A549 (cell line): ENCODE measurements at regions not wholly inside any gene's neighbourhood (a gene's known extent, or its start where the extent isn't known, plus 50 kb on each side); places are given as distances from the start of the nearest gene placed in this dataset.

Experiments
- ATAC-seq, 2 experiments: fragments of 200-7000 bp in 1 of 2; fragments of >200 bp in 1 of 2; cut with Nextera tagmentation in 1 of 2; cut with Tn5 transposase in 1 of 2; 3 replicates each; pipeline versions ENCODE4 v1.8.0 to v1.9.1; 2018 to 2020; ENCODE audit warnings: mild to moderate bottlenecking in 1 of 2, moderate library complexity in 1 of 2
- CTCF ChIA-PET: fragments of 300-600 bp; sonication (Branson Sonifier 250); formaldehyde crosslinking; extraction: SDS; loops from one replicate; lab custom pipeline; 2021; ENCODE audit warnings: antibody characterized with exemption, inconsistent platforms; lab: Yijun Ruan, JAX
- POLR2A ChIA-PET: fragments of 350-600 bp; formaldehyde crosslinking; extraction: SDS; loops from one replicate; lab custom pipeline; 2021; ENCODE audit warnings: antibody characterized with exemption, inconsistent platforms; lab: Yijun Ruan, JAX
- DNase-seq, 2 experiments: peaks; one replicate each; pipeline versions ENCODE4 v3.0.0 to v3.0.0-alpha.2; 2011 to 2016; ENCODE audit warnings: low read depth in 1 of 2, low spot score in 1 of 2
- FAIRE-seq: peaks from 2 replicates; lab custom pipeline; 2011; peaks lifted over from hg19 to GRCh38; lab: Jason Lieb, UNC
- H3K27ac ChIP-seq, 2 experiments: fragments of >200 bp; sonication (Bioruptor Twin); formaldehyde crosslinking; 3 replicates each; pipeline ENCODE4 v1.5.1; 2016 to 2017
- H3K4me1 ChIP-seq: fragments of >200 bp; sonication (Bioruptor Twin); formaldehyde crosslinking; 3 replicates; pipeline ENCODE4 v1.6.1; 2016
- H3K4me2 ChIP-seq: fragments of >200 bp; sonication (Bioruptor Twin); formaldehyde crosslinking; 3 replicates; pipeline ENCODE4 v1.6.1; 2016
- H3K4me3 ChIP-seq: fragments of >200 bp; sonication (Bioruptor Twin); formaldehyde crosslinking; 3 replicates; pipeline ENCODE4 v1.5.1; 2016
- H3K9me3 ChIP-seq: fragments of >200 bp; sonication (Bioruptor Twin); formaldehyde crosslinking; 3 replicates; pipeline ENCODE4 v1.6.1; 2016
- BCL3 ChIP-seq: fragments of >200 bp; sonication (Bioruptor Twin); formaldehyde crosslinking; IDR thresholded peaks from 3 replicates; pipeline ENCODE4 v1.6.1; 2016
- CBX8 ChIP-seq: fragments of 200-600 bp; sonication (generic); IDR thresholded peaks from 2 replicates; pipeline ENCODE4 v1.6.1; 2016
- CHD4 ChIP-seq: fragments of 200-600 bp; sonication (generic); IDR thresholded peaks from 2 replicates; pipeline ENCODE4 v1.6.1; 2016; ENCODE audit warnings: antibody characterized with exemption, mild to moderate bottlenecking, borderline replicate concordance
- E2F6 ChIP-seq: IDR thresholded peaks from 2 replicates; pipeline ENCODE4 v1.6.1; 2012; ENCODE audit warnings: low read depth, borderline replicate concordance
- EHF ChIP-seq: fragments of 250-450 bp; sonication (Bioruptor Pico); IDR thresholded peaks from 2 replicates; pipeline ENCODE4 v1.5.0; 2020; ENCODE audit warnings: mild to moderate bottlenecking
- ESRRA ChIP-seq: fragments of 150-350 bp; IDR thresholded peaks from 2 replicates; pipeline ENCODE4 v1.6.1; 2014; ENCODE audit warnings: mild to moderate bottlenecking, low read length, borderline replicate concordance
- FOSB ChIP-seq: fragments of 250-450 bp; sonication (Bioruptor Pico); IDR thresholded peaks from 2 replicates; pipeline ENCODE4 v1.5.0; 2020; ENCODE audit warnings: mild to moderate bottlenecking, moderate library complexity
- FOSL2 ChIP-seq, 2 experiments: fragments of 450-650 bp in 1 of 2; fragments of >200 bp in 1 of 2; sonication (Bioruptor Twin) in 1 of 2; formaldehyde crosslinking; IDR thresholded peaks; 2 replicates each; pipeline versions ENCODE4 v1.5.0 to v1.6.1; 2016 to 2020; ENCODE audit warnings: mild to moderate bottlenecking in 1 of 2, moderate library complexity in 1 of 2
- FOXS1 ChIP-seq: fragments of 250-450 bp; sonication (Bioruptor Pico); IDR thresholded peaks from 2 replicates; pipeline ENCODE4 v1.5.0; 2020; ENCODE audit warnings: mild to moderate bottlenecking, moderate library complexity
- HEYL ChIP-seq: fragments of 250-450 bp; sonication (Bioruptor Pico); IDR thresholded peaks from 2 replicates; pipeline ENCODE4 v1.8.0; 2021; ENCODE audit warnings: mild to moderate bottlenecking, moderate library complexity
- HOXB5 ChIP-seq: fragments of 250-450 bp; sonication (Bioruptor Pico); IDR thresholded peaks from 2 replicates; pipeline ENCODE4 v1.5.0; 2020; ENCODE audit warnings: mild to moderate bottlenecking, moderate library complexity
- KDM5A ChIP-seq: fragments of 200-600 bp; sonication (generic); IDR thresholded peaks from 2 replicates; pipeline ENCODE4 v1.6.1; 2016; ENCODE audit warnings: antibody characterized with exemption, mild to moderate bottlenecking
- MAX ChIP-seq: IDR thresholded peaks from 2 replicates; pipeline ENCODE4 v1.6.1; 2012
- NFE2L2 ChIP-seq: fragments of 150-350 bp; conservative IDR thresholded peaks from 2 replicates; pipeline ENCODE4 v1.6.1; 2014; ENCODE audit warnings: low read length
- NPAS2 ChIP-seq: fragments of 250-450 bp; sonication (Bioruptor Pico); IDR thresholded peaks from 2 replicates; pipeline ENCODE4 v1.8.0; 2022; ENCODE audit warnings: mild to moderate bottlenecking, moderate library complexity, borderline replicate concordance
- POLR2A ChIP-seq: IDR thresholded peaks from 2 replicates; pipeline ENCODE4 v1.6.1; 2012; ENCODE audit warnings: mild to moderate bottlenecking, low read length
- RCOR1 ChIP-seq: fragments of 150-350 bp; IDR thresholded peaks from 2 replicates; pipeline ENCODE4 v1.6.1; 2014; ENCODE audit warnings: antibody characterized with exemption, low read length, low read depth
- SREBF2 ChIP-seq: fragments of 450-650 bp; IDR thresholded peaks from 2 replicates; pipeline ENCODE4 v1.6.1; 2014; ENCODE audit warnings: mild to moderate bottlenecking, moderate library complexity
- USF2 ChIP-seq: fragments of 450-650 bp; IDR thresholded peaks from 2 replicates; pipeline ENCODE4 v1.6.1; 2014; ENCODE audit warnings: antibody characterized with exemption
- ZFP36 ChIP-seq: fragments of 450-650 bp; IDR thresholded peaks from 2 replicates; pipeline ENCODE4 v1.6.1; 2014; ENCODE audit warnings: borderline replicate concordance; ENCODE audit not compliant: partially characterized antibody
- WGBS: methylation state at CpG from one replicate; pipeline ENCODE4 v1.1.6; 2017; ENCODE audit errors: missing lambda C conversion rate; 5-methylcytosine and 5-hydroxymethylcytosine counted together

GRCh38 chr5:173707392-173707791, 90.9 kb upstream of the BOD1 start:
- CTCF ChIA-PET, result interaction anchor here (0.7 to 1.1 kb wide), 3 partner anchors 10 to 12 kb away, joined by 3 read pairs; no protein-coding TSS in a partner anchor
- 71% methylated on average over 4 of the region's 4 CpGs for WGBS
- DNase-seq (no peak), ATAC-seq (no peak), FAIRE-seq (no peak)
- H3K27ac ChIP-seq, result peak overlapping the region in 1 of 2 experiments; percentile 25; a peak in 2 of 6 replicates
- no peak for TF ChIP-seq E2F6
- POLR2A ChIA-PET, result no interaction called here
- no peaks in the 10 kb centered on the region for H3K4me1 ChIP-seq
- H3K4me3 ChIP-seq, result no peak overlapping the region
- H3K4me2 ChIP-seq, result no peak overlapping the region
- no peaks in the 10 kb centered on the region for H3K9me3 ChIP-seq

GRCh38 chr5:173709145-173709544, 92.7 kb upstream of the BOD1 start:
- no peak overlapping the region for H3K4me2 ChIP-seq
- ChIA-PET CTCF (no interaction called here), POLR2A (no interaction called here)
- no peak for TF ChIP-seq E2F6
- TF ChIP-seq ZFP36, result peak; percentile 58
- no peaks in the 10 kb centered on the region for H3K9me3 ChIP-seq
- WGBS, result 86% methylated on average over 3 of the region's 3 CpGs
- no peak overlapping the region for H3K4me3 ChIP-seq
- FAIRE-seq (no peak), DNase-seq (no peak), ATAC-seq (no peak)
- peaks cover 5% of the 10 kb centered on the region for H3K4me1 ChIP-seq
- H3K27ac ChIP-seq, result no peak overlapping the region

- H3K4me2 ChIP-seq, result no peak overlapping the region
- ChIA-PET CTCF (no interaction called here), POLR2A (interaction anchor here (0.5 kb wide), 1 partner anchor 261 kb away, joined by 3 read pairs; no protein-coding TSS in a partner anchor)
- 75% methylated on average over 6 of the region's 6 CpGs for WGBS
- no peaks in the 10 kb centered on the region for H3K9me3 ChIP-seq
- no peak overlapping the region for H3K4me3 ChIP-seq
- peaks cover 11% of the 10 kb centered on the region for H3K4me1 ChIP-seq
- ATAC-seq (no peak), DNase-seq (no peak)
- peak overlapping the region in 1 of 2 experiments; percentile 27; a peak in 2 of 6 replicates for H3K27ac ChIP-seq
- TF ChIP-seq FOSL2 (IDR thresholded peaks at IDR 0.05) (no peak), FOSL2 (CRISPR knock-in tag; IDR thresholded peaks at IDR 0.05) (no peak), HEYL (CRISPR knock-in tag) (no peak), POLR2A (no peak), SREBF2 (no peak), RCOR1 (no peak), ESRRA (no peak), NFE2L2 (no peak), CHD4 (no peak), NPAS2 (CRISPR knock-in tag) (no peak), KDM5A (no peak), USF2 (no peak), ZFP36 (no peak), FOSB (CRISPR knock-in tag) (no peak), HOXB5 (no peak), FOXS1 (no peak)
- TF ChIP-seq, all 56 proteins: peak for 0
- FAIRE-seq, result no peak
These were observed 93.3 kb upstream of the BOD1 start for GRCh38 chr5:173709761-173710160.

GRCh38 chr5:173710528-173710927, 94.1 kb upstream of the BOD1 start:
- Histone ChIP-seq H3K9me3 (no peaks in the 10 kb centered on the region), H3K27ac (no peak overlapping the region)
- no peak for DNase-seq
- TF ChIP-seq HOXB5 (no peak), CBX8 (no peak), MAX (no peak), EHF (no peak), BCL3 (no peak)
- TF ChIP-seq, all 56 proteins: peak for 0
- H3K4me3 ChIP-seq, result no peak overlapping the region
- H3K4me1 ChIP-seq, result peaks cover 18% of the 10 kb centered on the region
- POLR2A ChIA-PET, result no interaction called here
- ATAC-seq (no peak), FAIRE-seq (no peak)
- CTCF ChIA-PET, result no interaction called here
- no peak overlapping the region for H3K4me2 ChIP-seq
- 92% methylated on average over 7 of the region's 7 CpGs for WGBS
